GM19438 (cell line): ENCODE measurements at regions not wholly inside any gene's neighbourhood (a gene's known extent, or its start where the extent isn't known, plus 50 kb on each side); places are given as distances from the start of the nearest gene placed in this dataset.

Experiments
- ATAC-seq: cut with Tn5 transposase; IDR thresholded peaks from one replicate; pipeline ENCODE4 v1.9.1; 2021; ENCODE audit warnings: low read depth; ENCODE audit not compliant: unreplicated experiment

DNA sequence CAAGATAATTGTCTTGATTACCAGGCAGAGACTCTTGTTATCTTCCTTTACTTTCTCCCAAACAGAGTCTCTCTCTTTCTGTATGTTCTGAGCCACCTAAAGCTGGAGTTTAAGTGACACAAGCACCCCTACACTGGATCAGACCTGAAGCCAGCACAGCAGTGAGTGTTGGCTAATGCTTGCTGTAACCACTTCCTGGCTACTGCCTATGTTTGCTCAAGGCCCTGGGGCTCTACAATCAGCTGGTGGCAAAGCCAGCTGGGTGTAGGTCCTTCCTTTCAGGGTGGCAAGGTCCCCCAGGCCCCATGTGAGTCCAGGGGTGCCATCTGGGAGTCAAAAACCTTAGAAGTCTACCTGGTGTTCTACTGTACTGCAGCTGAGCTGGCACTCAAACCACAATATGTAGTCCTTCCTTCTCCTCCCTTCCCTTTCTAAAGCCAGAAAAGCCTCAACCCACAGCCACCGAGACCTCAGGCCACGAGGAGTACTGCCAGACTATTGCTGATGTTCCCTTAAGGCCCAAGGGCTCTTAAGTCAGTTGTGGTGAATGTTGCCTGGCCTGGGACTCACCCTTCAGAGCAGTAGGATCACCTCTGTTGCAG is 416.3 kb downstream of the ADRA2A start:
- ATAC-seq, result no peak

DNA sequence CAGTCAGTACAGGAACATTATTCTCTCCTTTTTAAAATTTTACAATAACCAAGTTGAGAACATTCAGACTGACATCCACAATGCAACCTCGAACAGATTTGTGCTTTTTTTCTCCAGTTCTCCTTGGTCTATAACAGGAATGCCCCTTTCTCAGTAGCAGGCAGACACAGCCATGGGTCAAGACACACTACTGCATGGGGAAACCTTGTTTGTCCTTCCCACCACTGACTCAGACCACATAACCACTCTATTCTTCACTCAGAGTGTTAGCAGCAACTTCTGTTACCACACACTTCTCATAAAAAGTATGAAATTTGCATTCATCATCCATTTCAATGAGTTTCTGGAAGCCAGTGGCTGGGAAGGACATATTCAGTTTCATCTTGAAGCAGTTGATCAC is 421.7 kb downstream of the ADRA2A start:
- ATAC-seq, result no peak

DNA sequence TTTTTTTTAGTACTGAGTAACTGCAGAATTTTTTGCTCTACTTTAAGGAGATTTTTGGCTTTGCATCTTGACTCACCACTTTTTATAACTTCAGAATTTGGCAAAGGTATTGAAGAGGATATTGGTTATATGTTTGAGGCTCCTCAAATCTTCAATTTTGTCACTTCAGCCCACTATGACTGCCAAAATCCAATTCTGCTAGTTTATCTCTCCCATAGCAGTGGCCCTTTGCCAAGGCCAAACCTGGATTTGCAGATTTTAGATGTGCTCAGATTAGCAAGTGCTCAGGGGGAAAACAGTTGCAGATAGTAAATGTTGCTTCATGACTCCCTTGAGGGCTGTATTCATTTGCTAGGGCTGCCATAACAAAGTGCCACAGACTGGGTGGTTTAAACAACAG is 427.5 kb downstream of the ADRA2A start:
- ATAC-seq, result no peak

DNA sequence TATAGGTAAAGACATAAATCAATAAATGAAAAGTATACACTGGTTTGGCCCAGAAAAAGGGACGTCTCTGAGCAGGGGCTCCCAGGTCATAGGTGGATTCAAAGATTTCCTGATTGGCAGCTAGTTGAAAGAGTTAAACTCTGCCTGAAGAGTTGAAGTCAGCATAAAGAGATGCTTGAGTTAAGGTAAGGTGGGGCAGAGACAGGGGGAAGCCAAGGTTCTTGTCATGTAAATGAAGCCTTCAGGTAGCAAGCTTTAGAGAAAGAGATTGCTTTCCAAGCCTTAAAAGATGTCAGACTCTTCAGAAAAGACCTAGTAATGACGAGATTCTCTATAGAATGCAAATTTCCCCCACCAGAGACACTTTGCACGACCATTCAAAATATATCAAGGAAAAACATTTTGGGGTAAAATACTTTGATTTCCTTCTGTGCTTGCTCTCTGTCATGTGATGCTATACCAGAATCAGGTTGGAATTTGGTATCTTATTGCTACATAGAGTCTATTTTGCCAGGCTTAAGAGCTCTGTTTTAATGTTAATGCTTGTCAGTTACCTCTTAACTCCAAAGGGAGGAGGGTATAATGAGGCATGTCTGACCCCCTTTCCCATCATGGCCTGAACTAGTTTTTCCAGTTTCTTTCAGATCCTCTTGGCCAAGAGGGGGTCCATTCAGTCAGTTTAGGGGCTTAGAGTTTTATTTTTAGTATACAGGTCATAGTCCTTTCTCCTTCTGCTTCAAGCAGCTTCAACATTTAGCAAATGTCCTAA is 429.6 kb downstream of the ADRA2A start:
- no peak for ATAC-seq

DNA sequence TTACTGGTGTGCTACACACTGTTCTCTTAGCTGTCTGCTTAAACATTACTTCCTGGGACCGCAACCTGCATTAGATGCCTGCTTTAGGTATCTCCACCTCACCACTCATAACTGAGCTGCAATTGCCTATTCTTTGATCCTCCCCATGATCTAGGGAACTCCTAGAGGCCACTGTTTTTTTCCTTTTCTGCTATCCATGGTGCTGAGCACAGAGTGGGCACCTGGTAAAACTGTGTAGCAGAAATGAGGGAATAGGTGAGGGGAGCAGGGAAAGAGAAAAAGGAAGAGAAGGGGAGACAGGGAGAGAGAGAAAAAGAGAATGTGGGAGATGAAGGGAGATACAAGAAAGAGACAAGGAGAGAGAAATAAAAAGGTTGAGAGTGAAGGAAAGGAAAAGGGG is 434.9 kb downstream of the ADRA2A start:
- no peak for ATAC-seq

DNA sequence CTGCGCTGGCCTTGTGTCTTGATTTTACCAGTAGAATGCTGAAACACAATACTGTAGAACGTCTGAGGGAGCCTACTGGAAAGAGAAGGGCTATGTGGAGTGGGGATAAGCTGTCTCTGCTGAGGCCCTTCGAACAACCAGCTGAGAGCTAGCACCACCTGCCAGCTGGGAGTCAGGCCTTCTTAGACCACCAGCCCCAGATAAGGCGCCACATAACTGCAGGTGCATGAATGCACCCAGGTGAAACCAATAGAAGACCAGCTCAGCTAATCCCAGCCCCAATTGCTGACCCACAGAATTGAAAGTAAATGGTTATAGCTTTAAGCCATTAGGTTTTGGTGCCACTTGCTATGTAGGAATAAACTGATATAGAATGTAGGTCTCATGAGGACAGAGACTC is 438.4 kb downstream of the ADRA2A start:
- ATAC-seq, result no peak

DNA sequence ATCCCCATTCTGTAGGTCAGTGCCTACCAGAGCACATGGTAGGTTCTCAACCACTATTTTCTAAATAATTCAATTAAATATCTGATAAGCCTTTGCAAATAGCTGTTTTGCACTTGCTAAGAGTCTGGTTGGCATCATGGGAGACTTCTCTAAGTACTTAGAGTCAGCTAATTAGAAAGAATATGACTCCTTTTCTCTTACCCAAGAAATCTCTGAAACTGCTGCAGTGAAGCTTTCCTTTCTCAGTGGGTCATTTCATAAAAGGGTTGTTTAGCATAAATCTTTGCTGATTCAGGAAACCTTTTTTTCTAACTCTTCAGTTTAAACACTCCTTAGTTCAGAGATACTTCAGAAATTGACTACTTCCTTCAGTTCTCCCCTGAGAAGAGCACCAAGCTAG is 438.9 kb downstream of the ADRA2A start:
- ATAC-seq, result no peak

DNA sequence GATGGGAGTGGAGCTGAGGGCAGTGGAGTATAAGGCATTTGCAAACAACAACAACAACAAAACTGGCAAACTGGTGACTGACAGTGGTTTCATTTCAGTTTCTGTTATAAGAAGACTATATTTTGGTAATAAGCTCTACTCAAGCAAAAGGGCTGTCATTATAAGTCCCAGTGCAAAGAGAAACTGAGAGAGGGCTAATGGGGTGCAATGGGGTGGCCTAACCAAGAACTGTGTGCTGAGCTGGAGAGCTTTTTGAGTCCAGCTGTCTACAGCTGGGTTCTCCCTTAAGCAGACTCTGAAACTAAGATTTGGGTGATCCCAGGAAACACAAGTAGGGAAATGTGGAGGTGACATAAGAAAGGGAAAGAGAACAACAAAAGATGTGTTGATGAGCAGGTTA is 439.3 kb downstream of the ADRA2A start:
- no peak for ATAC-seq

DNA sequence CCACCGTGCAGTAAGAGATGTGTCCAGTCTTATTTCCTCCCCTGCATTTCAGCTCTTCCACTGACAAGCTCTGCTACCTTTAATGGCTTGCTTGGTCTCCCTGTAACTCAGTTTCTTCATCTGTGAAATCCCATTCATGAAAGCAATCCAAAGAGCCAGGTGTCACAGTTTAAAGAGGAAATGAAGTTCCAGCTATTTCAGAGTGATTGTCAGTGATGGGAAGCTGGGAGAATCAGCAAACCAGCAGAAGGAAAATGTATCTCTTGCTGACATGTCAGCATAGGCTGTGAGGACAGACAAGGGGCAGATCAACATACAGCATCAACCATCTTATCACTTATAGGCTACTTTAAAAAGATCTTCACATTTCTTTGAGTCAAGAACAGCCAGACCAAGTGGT is 445.3 kb downstream of the ADRA2A start:
- ATAC-seq, result no peak

DNA sequence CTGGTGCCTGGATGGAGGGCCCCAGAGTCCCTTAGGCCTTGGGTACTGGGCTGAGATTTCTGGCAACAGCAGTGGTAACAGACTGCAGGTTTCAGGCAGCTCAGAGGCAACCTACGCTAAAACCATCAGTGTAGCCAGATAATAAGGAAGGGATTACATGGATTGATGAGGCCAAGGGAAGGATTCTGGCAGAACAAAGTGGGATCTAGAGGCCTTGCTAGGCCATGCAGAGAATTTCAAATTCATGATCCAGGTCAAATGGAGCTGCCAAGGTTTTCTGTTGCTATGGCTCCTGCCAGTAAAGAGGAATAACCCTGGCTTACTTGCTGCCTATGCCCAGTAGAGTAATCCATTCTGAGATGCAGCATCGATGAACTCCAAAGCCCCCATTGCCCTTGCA is 445.7 kb downstream of the ADRA2A start:
- ATAC-seq, result no peak

DNA sequence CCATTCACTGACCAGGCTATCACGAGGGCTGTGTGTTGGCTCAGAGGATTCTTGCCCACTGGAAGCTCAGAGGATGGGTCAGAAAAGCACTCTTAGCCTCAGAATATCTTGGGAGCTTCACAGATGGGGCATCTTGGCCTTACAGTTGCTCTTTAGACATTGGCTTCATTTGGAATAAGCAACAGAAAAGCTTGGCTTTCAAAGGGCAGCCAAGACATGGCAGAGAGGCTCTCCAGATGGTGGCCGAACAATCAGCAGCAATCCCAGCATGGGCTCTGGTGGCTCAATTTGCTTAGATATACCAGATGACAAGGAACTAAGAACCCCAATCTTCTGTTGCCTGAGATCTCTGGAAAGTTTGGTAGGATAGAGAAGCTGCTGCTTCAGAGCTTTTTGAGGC is 446.2 kb downstream of the ADRA2A start:
- no peak for ATAC-seq

DNA sequence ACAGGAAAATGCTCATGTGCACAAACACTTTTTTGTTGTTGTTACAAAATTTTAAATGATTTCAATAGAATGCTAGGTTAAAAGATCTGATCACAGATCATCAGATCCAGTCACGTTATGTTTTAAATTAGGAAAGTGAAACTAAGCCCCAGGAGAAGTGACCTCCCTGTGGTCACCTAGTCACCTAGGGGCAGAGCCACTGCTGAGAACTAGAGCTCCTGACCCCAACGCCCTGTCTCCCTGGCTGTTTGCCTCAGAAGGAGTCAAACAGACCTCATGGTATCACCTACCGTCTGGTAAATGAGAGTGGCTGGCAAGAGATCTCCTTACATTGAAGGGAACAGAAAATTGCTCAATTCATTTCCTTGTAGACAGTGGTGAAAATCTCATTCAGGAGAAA is 447.3 kb downstream of the ADRA2A start:
- ATAC-seq, result no peak

DNA sequence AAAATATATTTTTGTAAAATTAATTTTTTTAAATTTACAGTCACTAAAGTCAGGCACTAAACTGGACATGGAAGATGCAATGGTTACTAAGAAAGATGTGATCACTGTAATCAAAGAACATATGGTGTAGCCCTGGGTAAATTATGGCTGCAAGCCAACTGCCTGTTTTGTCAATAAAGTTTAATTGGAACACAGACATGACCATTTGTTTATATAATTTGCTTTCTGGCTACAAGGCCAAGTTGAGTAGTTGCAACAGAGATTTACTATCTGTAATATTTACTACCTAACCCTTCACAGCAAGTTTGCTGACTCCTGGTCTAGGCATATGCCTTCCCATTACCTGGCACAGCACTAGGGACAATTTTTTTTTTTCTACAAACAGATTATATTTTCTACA is 448.9 kb downstream of the ADRA2A start:
- no peak for ATAC-seq

DNA sequence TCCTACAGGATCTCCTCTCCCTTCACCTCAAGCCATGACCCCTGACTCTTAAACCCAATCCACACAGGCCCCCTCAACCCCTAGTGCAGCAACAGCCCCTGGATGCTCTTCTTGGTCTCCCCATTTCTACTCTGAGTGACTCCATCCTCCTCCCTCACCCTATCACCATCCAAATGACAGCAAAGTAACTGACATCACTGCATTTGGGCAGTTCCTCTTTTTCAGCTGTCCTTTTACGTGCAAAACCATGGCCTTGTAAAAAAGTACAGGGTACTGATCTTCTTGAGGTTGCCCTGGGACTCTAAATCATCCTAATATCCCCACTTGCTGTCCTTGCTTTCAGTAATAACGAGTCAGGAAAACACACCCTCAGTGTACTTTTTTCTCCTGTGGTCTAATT is 454.9 kb downstream of the ADRA2A start:
- ATAC-seq, result no peak

DNA sequence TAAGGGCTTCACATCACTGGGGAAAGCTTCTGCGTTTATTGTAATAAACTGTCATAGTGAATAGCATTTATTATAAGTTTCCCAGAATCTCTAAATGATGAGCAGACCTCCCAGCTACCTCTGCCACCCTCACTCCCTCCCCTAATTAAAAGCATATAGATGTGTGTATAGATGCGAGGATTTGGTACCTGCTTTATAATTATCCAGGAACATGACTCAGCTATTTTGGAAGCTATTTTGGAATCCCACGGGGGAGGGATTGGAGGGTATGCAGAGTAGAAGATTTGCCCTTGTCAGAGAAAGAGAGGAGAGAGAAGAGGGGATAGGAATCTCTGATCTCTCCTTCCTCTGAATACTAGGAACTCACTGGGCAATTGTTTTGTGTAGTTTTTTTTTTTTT is 455.3 kb downstream of the ADRA2A start:
- ATAC-seq, result no peak

DNA sequence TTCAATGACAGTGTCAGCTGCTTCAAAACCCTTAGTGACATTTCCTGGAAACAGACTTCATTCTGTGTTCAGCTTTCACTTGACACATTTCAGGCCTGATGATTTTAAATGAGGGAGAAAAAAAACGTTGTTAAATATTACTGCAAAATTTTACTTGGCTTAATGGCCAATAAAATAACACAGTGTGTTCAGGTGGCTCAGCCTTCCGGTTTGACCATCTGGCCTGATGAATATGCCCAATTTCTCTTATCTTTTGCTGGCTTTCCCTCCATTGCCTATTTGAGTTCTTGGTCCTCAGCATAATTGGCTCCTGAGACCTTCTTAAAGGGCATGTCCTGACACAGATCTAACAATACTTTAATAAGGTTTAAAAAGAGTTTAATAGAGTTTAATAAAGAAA is 462.4 kb downstream of the ADRA2A start:
- no peak for ATAC-seq

DNA sequence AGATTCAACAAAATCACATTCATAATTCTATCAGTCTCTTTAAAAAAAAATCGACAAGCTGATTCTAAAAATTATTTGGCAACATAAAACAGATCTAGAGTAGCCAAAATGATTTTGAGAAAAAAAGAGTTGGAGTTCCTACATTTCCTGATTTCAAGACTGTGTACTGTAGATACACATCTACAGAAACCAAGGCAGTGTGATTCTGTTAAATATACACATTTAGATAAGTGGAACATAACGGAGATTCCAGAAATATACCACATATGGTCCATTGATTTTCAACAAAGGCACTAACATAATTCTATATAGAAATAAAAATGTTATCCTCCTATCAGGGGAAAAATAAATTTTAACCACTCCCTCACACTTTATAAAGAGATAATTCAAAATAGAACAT is 467.0 kb downstream of the ADRA2A start:
- ATAC-seq, result no peak

DNA sequence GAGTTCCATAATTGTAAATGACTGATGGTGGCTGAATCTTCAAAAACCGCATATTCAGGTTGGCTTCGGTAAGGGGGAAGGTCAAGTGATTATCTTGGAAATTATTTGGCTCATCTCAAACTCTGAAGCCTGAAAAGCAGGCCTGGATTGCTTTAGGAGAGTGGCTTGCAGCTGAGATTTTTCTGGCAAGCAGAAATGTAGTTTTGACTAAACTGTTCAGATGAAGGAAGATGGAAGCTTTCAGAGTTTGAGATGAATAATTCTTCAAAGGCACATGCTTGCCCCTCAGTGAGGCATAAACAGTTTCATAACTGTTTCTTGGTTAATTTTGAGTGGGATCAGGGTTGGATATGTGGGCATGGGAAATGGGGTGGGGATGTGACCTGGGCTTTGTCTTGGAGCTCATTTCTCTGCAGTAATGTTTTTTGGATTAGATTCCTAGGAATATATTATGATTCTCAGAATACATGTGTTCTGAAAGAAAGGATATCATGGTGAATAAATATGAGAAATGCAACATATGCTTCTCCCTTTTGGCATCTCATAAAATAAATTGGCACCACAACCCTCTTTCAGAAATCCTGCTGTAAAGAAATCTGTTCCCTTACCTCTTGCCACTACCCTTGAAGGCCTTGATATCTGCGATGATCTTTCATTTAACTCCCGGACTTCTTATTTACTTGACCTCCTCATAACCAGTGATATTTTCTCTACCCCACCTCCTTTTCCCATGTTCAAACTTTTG is 469.2 kb downstream of the ADRA2A start:
- no peak for ATAC-seq

DNA sequence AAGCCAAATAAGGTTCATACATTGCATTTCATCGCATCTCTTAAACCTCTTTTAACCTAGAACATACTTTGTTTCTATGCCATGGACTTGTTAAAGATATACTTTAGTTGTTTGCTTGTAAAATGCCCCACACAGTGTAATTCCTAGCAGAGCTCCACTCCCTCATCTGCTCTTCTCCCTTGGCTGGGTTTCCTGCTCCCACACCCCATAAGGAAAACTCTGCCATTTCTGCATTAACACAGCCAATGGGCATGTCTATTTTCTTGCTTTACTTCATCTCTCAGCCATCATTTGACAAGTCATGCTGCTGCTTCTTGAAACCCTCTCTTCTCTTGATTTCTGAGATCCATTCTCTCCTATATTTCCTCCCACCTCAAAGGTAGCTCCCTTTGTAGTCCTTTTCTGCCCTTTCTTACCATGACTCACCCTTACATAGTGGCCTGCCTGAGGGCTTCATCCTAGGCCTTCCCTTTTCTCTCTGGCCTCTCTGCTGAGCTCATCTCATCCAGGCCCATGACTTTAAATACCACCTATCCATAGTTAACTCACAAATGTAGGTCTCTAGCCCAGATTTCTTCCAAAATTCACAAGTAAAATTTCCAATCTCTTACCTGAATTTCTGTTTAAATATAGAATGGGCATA is 471.4 kb downstream of the ADRA2A start:
- no peak for ATAC-seq

DNA sequence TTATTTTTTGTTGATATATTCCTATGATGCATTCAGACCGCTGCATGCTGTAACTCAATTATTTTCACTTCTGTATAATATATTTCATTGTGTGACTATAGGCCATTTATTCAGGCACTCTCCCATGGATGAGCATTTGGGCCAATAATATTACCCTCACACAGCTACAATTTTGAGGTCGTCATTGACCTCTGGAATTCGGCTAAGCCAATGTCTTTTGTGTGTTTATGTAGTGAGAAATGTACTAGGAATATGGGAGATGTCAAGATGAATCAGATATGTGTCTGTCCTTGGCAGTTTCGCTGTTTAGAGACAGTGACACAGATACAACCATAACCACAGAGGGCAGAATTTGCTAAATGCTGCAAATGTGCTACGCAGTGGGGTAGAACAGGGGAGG is 474.2 kb downstream of the ADRA2A start:
- no peak for ATAC-seq

DNA sequence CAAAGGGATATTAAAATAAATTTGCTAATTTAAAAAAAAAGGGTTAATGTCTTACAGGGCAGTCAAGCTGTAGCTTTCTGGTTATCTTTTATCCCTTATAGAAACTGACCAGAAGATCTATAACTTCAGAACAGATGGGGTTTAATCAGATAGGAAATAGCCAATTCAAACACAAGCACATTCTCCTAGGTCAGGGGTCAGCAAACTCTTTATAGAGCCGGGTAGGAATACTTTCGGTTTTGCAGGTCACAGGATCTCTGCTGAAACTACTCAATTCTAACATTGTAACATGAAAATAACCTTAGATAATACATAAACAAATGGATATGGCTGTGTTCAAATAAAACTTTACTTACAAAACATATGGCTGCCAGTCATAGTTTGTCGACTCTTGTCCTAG is 479.8 kb downstream of the ADRA2A start:
- ATAC-seq, result no peak
